Aorta (tissue), 5 donors: ENCODE measurements at regions not wholly inside any gene's neighbourhood (a gene's known extent, or its start where the extent isn't known, plus 50 kb on each side); places are given as distances from the start of the nearest gene placed in this dataset.
"Not testable (repeated sequence)": the region's sequence is repeated elsewhere in the genome, so short reads cannot be mapped to it uniquely, and the experiment has no call there.

ENCODE experiments used
- ATAC-seq: fragments of 200-7000 bp; cut with Tn5 transposase; one replicate; pipeline ENCODE4 v1.9.1; 2022; ENCODE audit warnings: moderate library complexity; ENCODE audit not compliant: low FRiP score
- DNase-seq, 2 donors: peaks; one replicate each; pipeline ENCODE4 v3.0.0-alpha.2; 2020
- H3K27ac ChIP-seq, 2 donors: one replicate each; pipeline ENCODE4 v1.5.1; 2013; ENCODE audit warnings: low read length in 2 of 2, mild to moderate bottlenecking in 2 of 2, moderate library complexity in 2 of 2, control low read depth in 1 of 2, inconsistent platforms in 1 of 2, low read depth in 1 of 2
- H3K27me3 ChIP-seq, 2 donors: one replicate each; pipeline ENCODE4 v1.6.1; 2013; ENCODE audit warnings: control low read depth in 1 of 2, low read length in 1 of 2, mild to moderate bottlenecking in 1 of 2, moderate library complexity in 1 of 2; ENCODE audit not compliant: insufficient read depth in 2 of 2, control insufficient read depth in 1 of 2
- H3K36me3 ChIP-seq, 2 donors: one replicate each; pipeline ENCODE4 v1.6.1; 2013; ENCODE audit warnings: control low read depth in 1 of 2, low read length in 1 of 2, mild to moderate bottlenecking in 1 of 2; ENCODE audit not compliant: insufficient read depth in 2 of 2, control insufficient read depth in 1 of 2
- H3K4me1 ChIP-seq, 2 donors: one replicate each; pipeline ENCODE4 v1.6.1; 2013; ENCODE audit warnings: low read length in 2 of 2, control low read depth in 1 of 2, mild to moderate bottlenecking in 1 of 2, moderate library complexity in 1 of 2; ENCODE audit not compliant: insufficient read depth in 2 of 2, control insufficient read depth in 1 of 2
- H3K4me3 ChIP-seq, 2 donors: one replicate each; pipeline ENCODE4 v1.5.1; 2013; ENCODE audit warnings: low read length in 2 of 2, control low read depth in 1 of 2, mild to moderate bottlenecking in 1 of 2
- H3K9me3 ChIP-seq: one replicate; pipeline ENCODE4 v1.6.1; 2013; ENCODE audit warnings: mild to moderate bottlenecking, low read length; ENCODE audit not compliant: control insufficient read depth
- WGBS, 2 donors: extraction: QIAGEN DNeasy Blood & Tissue Kit; methylation state at CpG; one replicate each; pipeline ENCODE4 v1.1.7; 2013; 5-methylcytosine and 5-hydroxymethylcytosine counted together
- intact Hi-C, 2 donors: fragments of 100-400 bp; cut with DNase I; formaldehyde crosslinking; loops; one replicate each; pipeline versions ENCODE4 v1.14.2 to v1.15.0; 2022
- donor health status: healthy with polysubstance abuse.
- donor health status: Bipolar disorder and iron deficiency.
- donor health status: DM: no; HTN: no; CAD: no.
- donor health status: DM: no; HTN: no; CAD: no.
- donor health status: DM: yes; HTN: yes; CAD: no.

- Histone ChIP-seq H3K4me1 (no peaks in the 10 kb centered on the region), H3K27ac (no peak overlapping the region), H3K4me3 (no peak overlapping the region), H3K9me3 (no peaks in the 10 kb centered on the region), H3K27me3 (no peaks in the 10 kb centered on the region), H3K36me3 (no peaks in the 10 kb centered on the region)
- ATAC-seq (no peak), DNase-seq (no peak)
- intact Hi-C loops, result no loop called here
- WGBS, 2 donors, result 80 to 82% methylated on average over 5 of the region's 5 CpGs
Measured at GRCh38 chr9:105118636-105119035, 125.8 kb upstream of the SLC44A1 start.

- H3K9me3 ChIP-seq, result no peaks in the 10 kb centered on the region
- WGBS, 2 donors, result 54 to 62% methylated on average over 6 of the region's 6 CpGs
- H3K4me3 ChIP-seq, result no peak overlapping the region
- ATAC-seq (no peak), DNase-seq (no peak)
- no peaks in the 10 kb centered on the region for H3K27me3 ChIP-seq
- no peaks in the 10 kb centered on the region for H3K36me3 ChIP-seq
- H3K27ac ChIP-seq, result no peak overlapping the region
- no peaks in the 10 kb centered on the region for H3K4me1 ChIP-seq
- intact Hi-C loops, result no loop called here
Measured at GRCh38 chr9:105119156-105119555, 125.3 kb upstream of the SLC44A1 start.

- no peak for ATAC-seq
- intact Hi-C loops, result no loop called here
- WGBS, 2 donors, result 86 to 90% methylated on average over 3 of the region's 3 CpGs
Measured at GRCh38 chr9:105121861-105122430, 122.5 kb upstream of the SLC44A1 start.

GRCh38 chr9:105124598-105124997, 119.9 kb upstream of the SLC44A1 start:
- H3K27me3 ChIP-seq, H3K4me1 ChIP-seq, H3K36me3 ChIP-seq, H3K4me3 ChIP-seq, DNase-seq, H3K9me3 ChIP-seq, H3K27ac ChIP-seq, intact Hi-C loops, ATAC-seq: not testable (repeated sequence)
- 94 to 95% methylated on average over 5 of the region's 5 CpGs for WGBS, 2 donors

More at GRCh38 chr9:105121861-105122430, 122.5 kb upstream of the SLC44A1 start:
- Histone ChIP-seq H3K36me3 (no peaks in the 10 kb centered on the region), H3K4me1 (no peaks in the 10 kb centered on the region), H3K27ac (no peak overlapping the region), H3K27me3 (no peaks in the 10 kb centered on the region), H3K4me3 (no peak overlapping the region), H3K9me3 (no peaks in the 10 kb centered on the region)
- no peak for DNase-seq

GRCh38 chr9:105126226-105126625, 118.2 kb upstream of the SLC44A1 start:
- DNase-seq, result no peak
- H3K27me3 ChIP-seq, result no peaks in the 10 kb centered on the region
- WGBS, 2 donors, result 81% methylated on average over 1 of the region's 1 CpG
- no peaks in the 10 kb centered on the region for H3K9me3 ChIP-seq
- intact Hi-C loops, result no loop called here
- H3K4me1 ChIP-seq, result no peaks in the 10 kb centered on the region
- no peaks in the 10 kb centered on the region for H3K36me3 ChIP-seq
- H3K4me3 ChIP-seq, result no peak overlapping the region
- ATAC-seq, result no peak
- no peak overlapping the region for H3K27ac ChIP-seq

- H3K4me3 ChIP-seq, result no peak overlapping the region
- ATAC-seq (no peak), DNase-seq (no peak)
- no peaks in the 10 kb centered on the region for H3K9me3 ChIP-seq
- intact Hi-C loops, result no loop called here
- no peaks in the 10 kb centered on the region for H3K36me3 ChIP-seq
- no peaks in the 10 kb centered on the region for H3K27me3 ChIP-seq
- no peaks in the 10 kb centered on the region for H3K4me1 ChIP-seq
- WGBS, 2 donors, result 89 to 93% methylated on average over 3 of the region's 3 CpGs
- H3K27ac ChIP-seq, result no peak overlapping the region
Measured at GRCh38 chr9:105127863-105128220, 116.6 kb upstream of the SLC44A1 start.

- Histone ChIP-seq H3K27ac (no peak overlapping the region), H3K27me3 (no peaks in the 10 kb centered on the region), H3K4me3 (no peak overlapping the region), H3K9me3 (no peaks in the 10 kb centered on the region), H3K4me1 (no peaks in the 10 kb centered on the region), H3K36me3 (no peaks in the 10 kb centered on the region)
- DNase-seq (no peak), ATAC-seq (no peak)
- intact Hi-C loops, result no loop called here
- WGBS, 2 donors, result 84 to 89% methylated on average over 5 of the region's 5 CpGs
Measured at GRCh38 chr9:105128908-105129600, 115.4 kb upstream of the SLC44A1 start.

GRCh38 chr9:105129731-105130130, 114.7 kb upstream of the SLC44A1 start:
- ATAC-seq (no peak), DNase-seq (no peak)
- H3K27me3 ChIP-seq, result no peaks in the 10 kb centered on the region
- no peaks in the 10 kb centered on the region for H3K36me3 ChIP-seq
- WGBS, 2 donors, result 96 to 100% methylated on average over 1 of the region's 1 CpG
- no peaks in the 10 kb centered on the region for H3K9me3 ChIP-seq
- no peak overlapping the region for H3K4me3 ChIP-seq
- no peak overlapping the region for H3K27ac ChIP-seq
- intact Hi-C loops, result no loop called here
- no peaks in the 10 kb centered on the region for H3K4me1 ChIP-seq

GRCh38 chr9:105131981-105132380, 112.5 kb upstream of the SLC44A1 start:
- no peaks in the 10 kb centered on the region for H3K27me3 ChIP-seq
- ATAC-seq, result no peak
- H3K36me3 ChIP-seq, result no peaks in the 10 kb centered on the region
- intact Hi-C loops, result no loop called here
- 87 to 93% methylated on average over 3 of the region's 3 CpGs for WGBS, 2 donors
- H3K4me1 ChIP-seq, result no peaks in the 10 kb centered on the region
- DNase-seq, result no peak
- no peaks in the 10 kb centered on the region for H3K9me3 ChIP-seq
- H3K4me3 ChIP-seq, result no peak overlapping the region
- H3K27ac ChIP-seq, result no peak overlapping the region
